GM12873 (cell line): ENCODE measurements at regions not wholly inside any gene's neighbourhood (a gene's known extent, or its start where the extent isn't known, plus 50 kb on each side); places are given as distances from the start of the nearest gene placed in this dataset.

Source experiments
- CTCF ChIP-seq: IDR thresholded peaks from 2 replicates; pipeline ENCODE4 v1.5.1; 2012; ENCODE audit warnings: low read depth, mild to moderate bottlenecking, moderate library complexity, low read length, control low read depth; ENCODE audit not compliant: insufficient read depth; ENCODE audit errors: missing control alignments

- no peak for TF ChIP-seq CTCF
Observed at GRCh38 chr5:125464847-125465432, 718.5 kb upstream of the ZNF608 start.

- no peak for TF ChIP-seq CTCF
Observed at GRCh38 chr5:125465703-125466102, 719.3 kb upstream of the ZNF608 start.

- no peak for TF ChIP-seq CTCF
Observed at GRCh38 chr5:125467222-125467621, 720.8 kb upstream of the ZNF608 start.

GRCh38 chr5:125470280-125470902 lies 724.0 kb upstream of the ZNF608 start:
- TF ChIP-seq CTCF = no peak

GRCh38 chr5:125476901-125477585 lies 730.6 kb upstream of the ZNF608 start:
- no peak for TF ChIP-seq CTCF

GRCh38 chr5:125477586-125477975 lies 731.1 kb upstream of the ZNF608 start:
- no peak for TF ChIP-seq CTCF

GRCh38 chr5:125478599-125478998 lies 732.2 kb upstream of the ZNF608 start:
- TF ChIP-seq CTCF = no peak
